HFFc6 (cell line): ENCODE measurements at regions not wholly inside any gene's neighbourhood (a gene's known extent, or its start where the extent isn't known, plus 50 kb on each side); places are given as distances from the start of the nearest gene placed in this dataset.
A peak's percentile ranks its signal among the peaks of the same experiment; 100 is the strongest.

Experiments
- DNase-seq: peaks from one replicate; pipeline ENCODE4 v3.0.0-alpha.2; 2018
- H3K27ac Mint-ChIP-seq: 2 replicates; pipeline ENCODE4 v1.8.0; 2020; ENCODE audit warnings: mild to moderate bottlenecking, mixed read lengths
- H3K27me3 Mint-ChIP-seq: 2 replicates; pipeline ENCODE4 v1.8.0; 2021; ENCODE audit warnings: mild to moderate bottlenecking, moderate library complexity, mixed read lengths; ENCODE audit not compliant: insufficient read depth
- H3K36me3 Mint-ChIP-seq: 2 replicates; pipeline ENCODE4 v1.8.0; 2021; ENCODE audit warnings: low read depth, mixed read lengths
- H3K4me1 Mint-ChIP-seq: 2 replicates; pipeline ENCODE4 v1.8.0; 2020; ENCODE audit warnings: low read depth, mixed read lengths
- H3K4me3 Mint-ChIP-seq: 2 replicates; pipeline ENCODE4 v1.8.0; 2020; ENCODE audit warnings: mild to moderate bottlenecking, moderate library complexity, mixed read lengths
- H3K9me3 Mint-ChIP-seq: 2 replicates; pipeline ENCODE4 v1.8.0; 2020; ENCODE audit warnings: mild to moderate bottlenecking, mixed read lengths
- TF ChIP-seq, protein P1 (sequence below): fragments of 200-600 bp; sonication (generic); IDR thresholded peaks from 2 replicates; pipeline ENCODE4 v1.5.0; 2021; ENCODE audit warnings: antibody characterized with exemption, mild to moderate bottlenecking

DNA sequence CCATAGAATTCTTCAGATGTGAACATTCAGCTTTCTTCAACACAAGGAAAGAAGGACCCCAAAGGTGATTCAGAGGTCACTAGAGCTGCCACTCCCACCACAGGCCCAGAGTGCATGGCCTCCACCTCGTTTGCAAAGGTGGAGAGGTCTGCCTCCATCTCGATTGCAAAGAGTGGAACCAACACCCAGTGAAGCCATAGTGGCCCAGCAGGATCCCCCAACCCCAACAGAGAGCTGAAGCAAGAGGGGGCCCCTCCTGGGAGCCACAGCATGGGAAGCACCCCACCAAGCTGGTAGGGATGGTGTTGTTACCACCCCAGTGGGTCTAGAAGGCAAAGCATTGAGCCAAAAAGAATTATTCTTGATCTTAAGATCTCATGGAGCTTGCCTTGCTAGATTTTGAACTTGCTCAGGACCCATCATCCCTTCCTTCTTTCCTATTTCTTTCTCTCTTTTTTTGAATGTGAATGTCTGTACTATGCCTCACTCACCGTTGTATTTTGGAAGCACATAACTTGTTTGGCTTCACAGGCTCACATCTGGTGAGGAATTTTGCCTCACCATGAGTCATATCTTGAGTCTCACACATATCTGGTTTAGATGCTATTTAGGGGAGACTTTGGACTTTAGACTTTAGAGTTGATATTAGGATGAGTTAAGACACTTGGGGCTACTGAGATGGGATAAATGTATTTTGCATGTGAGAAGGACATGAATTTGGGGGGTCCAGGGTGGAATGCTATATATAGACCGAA is 119.2 kb downstream of the ANKRD60 start:
- Mint-ChIP-seq H3K36me3 (no peaks in the 10 kb centered on the region), H3K27me3 (peaks cover 16% of the 10 kb centered on the region), H3K9me3 (peaks cover 8% of the 10 kb centered on the region; the same call in 1 of the 2 replicates), H3K4me3 (no peak overlapping the region), H3K4me1 (peaks cover 31% of the 10 kb centered on the region), H3K27ac (no peak overlapping the region)
- DNase-seq = peak; percentile 67
- TF ChIP-seq, protein P1, sequence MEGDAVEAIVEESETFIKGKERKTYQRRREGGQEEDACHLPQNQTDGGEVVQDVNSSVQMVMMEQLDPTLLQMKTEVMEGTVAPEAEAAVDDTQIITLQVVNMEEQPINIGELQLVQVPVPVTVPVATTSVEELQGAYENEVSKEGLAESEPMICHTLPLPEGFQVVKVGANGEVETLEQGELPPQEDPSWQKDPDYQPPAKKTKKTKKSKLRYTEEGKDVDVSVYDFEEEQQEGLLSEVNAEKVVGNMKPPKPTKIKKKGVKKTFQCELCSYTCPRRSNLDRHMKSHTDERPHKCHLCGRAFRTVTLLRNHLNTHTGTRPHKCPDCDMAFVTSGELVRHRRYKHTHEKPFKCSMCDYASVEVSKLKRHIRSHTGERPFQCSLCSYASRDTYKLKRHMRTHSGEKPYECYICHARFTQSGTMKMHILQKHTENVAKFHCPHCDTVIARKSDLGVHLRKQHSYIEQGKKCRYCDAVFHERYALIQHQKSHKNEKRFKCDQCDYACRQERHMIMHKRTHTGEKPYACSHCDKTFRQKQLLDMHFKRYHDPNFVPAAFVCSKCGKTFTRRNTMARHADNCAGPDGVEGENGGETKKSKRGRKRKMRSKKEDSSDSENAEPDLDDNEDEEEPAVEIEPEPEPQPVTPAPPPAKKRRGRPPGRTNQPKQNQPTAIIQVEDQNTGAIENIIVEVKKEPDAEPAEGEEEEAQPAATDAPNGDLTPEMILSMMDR = no peak

DNA sequence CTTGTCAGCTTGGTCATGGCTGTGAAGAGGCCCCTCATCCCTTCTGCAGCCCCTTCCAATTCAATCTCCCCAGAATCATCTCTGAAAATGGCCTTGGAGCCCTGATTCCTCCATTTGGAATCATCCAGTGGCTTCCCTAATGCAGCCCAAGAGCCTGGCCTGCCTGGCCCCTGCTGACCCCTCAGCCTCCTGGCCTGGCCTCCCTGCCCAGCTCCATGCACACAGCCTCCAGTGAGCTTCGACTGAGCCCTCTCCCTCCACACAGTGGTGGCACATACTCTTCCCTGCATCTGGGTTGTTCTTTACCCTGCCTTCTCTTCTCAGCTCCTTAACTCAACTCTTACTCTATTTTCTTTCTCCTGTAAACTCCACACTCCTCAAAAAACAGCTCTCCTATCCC is 120.9 kb downstream of the ANKRD60 start:
- H3K27ac Mint-ChIP-seq = no peak overlapping the region
- no peak overlapping the region for H3K4me3 Mint-ChIP-seq
- TF ChIP-seq, protein P1 = no peak
- H3K27me3 Mint-ChIP-seq = peaks cover 26% of the 10 kb centered on the region
- DNase-seq = no peak
- peaks cover 33% of the 10 kb centered on the region for H3K4me1 Mint-ChIP-seq
- peaks cover 8% of the 10 kb centered on the region; the same call in 1 of the 2 replicates for H3K9me3 Mint-ChIP-seq
- no peaks in the 10 kb centered on the region for H3K36me3 Mint-ChIP-seq

DNA sequence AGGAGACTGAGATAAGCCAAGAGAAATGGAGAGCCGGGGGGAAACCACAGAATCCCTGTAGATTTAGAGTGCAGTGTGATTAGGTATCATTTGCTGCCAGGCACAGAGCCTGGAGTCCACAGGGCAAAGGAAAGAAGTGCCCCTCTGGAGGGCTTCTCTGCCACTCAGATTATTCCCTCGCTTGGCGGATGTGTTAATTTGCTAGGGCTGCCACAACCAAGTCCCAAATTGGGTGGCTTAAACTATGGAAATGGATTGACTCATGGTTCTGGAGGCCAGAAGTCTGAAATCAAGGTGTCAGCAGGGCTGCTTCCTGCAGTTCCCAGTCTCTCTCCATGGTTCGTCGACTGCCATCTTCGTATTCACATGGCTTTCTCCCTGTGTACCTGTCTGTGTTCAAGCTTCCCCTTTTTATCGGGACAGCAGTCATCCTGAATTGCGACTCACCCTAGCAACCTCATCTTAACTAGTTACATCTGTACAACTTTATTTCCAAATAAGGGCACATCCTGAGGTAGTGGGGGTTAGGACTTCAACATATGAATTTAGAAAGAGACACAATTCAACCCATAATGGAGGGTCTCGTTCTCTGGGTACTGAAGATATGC is 122.2 kb downstream of the ANKRD60 start:
- TF ChIP-seq, protein P1 = no peak
- peaks cover 8% of the 10 kb centered on the region; the same call in 1 of the 2 replicates for H3K9me3 Mint-ChIP-seq
- H3K36me3 Mint-ChIP-seq = no peaks in the 10 kb centered on the region
- H3K27me3 Mint-ChIP-seq = peaks cover 32% of the 10 kb centered on the region
- peaks cover 25% of the 10 kb centered on the region for H3K4me1 Mint-ChIP-seq
- no peak overlapping the region for H3K4me3 Mint-ChIP-seq
- no peak overlapping the region for H3K27ac Mint-ChIP-seq
- no peak for DNase-seq

DNA sequence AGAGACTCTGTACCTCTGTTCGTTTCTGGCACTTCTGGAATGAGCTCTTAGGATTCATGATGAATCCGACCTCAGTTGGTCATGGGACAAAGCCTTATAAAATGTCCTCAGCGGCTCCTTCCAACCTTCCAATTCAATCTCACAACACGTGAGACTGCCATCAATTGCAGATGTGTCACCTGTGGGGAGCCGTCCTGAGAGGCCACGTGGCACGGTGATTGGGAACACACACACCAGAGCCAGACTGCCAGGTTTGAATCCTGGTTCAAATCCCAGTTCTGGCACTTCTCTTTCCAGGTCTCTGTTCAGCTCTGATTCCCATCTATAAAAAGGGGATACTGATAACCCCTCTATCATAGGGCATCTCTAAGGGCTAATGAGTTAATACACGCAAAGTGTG is 124.5 kb downstream of the ANKRD60 start:
- Mint-ChIP-seq H3K4me3 (no peak overlapping the region), H3K9me3 (peaks cover 8% of the 10 kb centered on the region; the same call in 1 of the 2 replicates), H3K27me3 (peaks cover 46% of the 10 kb centered on the region), H3K4me1 (peaks cover 15% of the 10 kb centered on the region), H3K36me3 (no peaks in the 10 kb centered on the region), H3K27ac (no peak overlapping the region)
- TF ChIP-seq, protein P1 = no peak
- no peak for DNase-seq

DNA sequence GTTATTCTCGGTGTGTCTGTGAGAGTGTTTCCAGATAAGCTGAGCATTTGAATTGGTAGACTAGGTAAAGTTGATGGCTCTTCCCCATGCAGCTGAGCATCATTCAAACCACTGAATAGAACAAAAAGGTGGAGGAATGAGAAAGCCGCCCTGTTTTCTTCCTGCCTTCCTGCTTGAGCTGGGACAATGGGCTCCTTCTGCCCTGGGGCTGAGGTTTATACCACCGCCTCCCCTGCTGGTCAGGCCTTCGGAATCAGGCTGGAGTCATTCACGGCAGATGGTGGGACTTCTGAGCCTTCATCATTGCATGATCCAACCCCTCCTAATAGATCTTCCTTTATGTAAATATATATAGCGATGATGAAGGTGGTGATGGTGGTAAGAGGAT is 124.9 kb downstream of the ANKRD60 start:
- TF ChIP-seq, protein P1 = no peak
- Mint-ChIP-seq H3K4me3 (no peak overlapping the region), H3K27ac (no peak overlapping the region), H3K4me1 (peaks cover 11% of the 10 kb centered on the region), H3K9me3 (peaks cover 8% of the 10 kb centered on the region; the same call in 1 of the 2 replicates), H3K36me3 (no peaks in the 10 kb centered on the region), H3K27me3 (peaks cover 50% of the 10 kb centered on the region)
- DNase-seq = no peak
